Ectodermal cell (in vitro differentiated cells): ENCODE measurements at regions not wholly inside any gene's neighbourhood (a gene's known extent, or its start where the extent isn't known, plus 50 kb on each side); places are given as distances from the start of the nearest gene placed in this dataset.
A peak's percentile ranks its signal among the peaks of the same experiment; 100 is the strongest.

Experiments used
- H3K27ac ChIP-seq: 2 replicates; pipeline ENCODE4 v1.7.0; 2013; ENCODE audit warnings: mild to moderate bottlenecking, low read depth, low read length; ENCODE audit not compliant: insufficient read depth, poor library complexity, severe bottlenecking
- H3K27me3 ChIP-seq: 2 replicates; pipeline ENCODE4 v1.7.0; 2013; ENCODE audit warnings: mild to moderate bottlenecking, low read length; ENCODE audit not compliant: insufficient read depth, control insufficient read depth, poor library complexity, severe bottlenecking
- H3K36me3 ChIP-seq: one replicate; pipeline ENCODE4 v1.7.0; 2013; ENCODE audit warnings: low read length; ENCODE audit not compliant: control insufficient read depth, insufficient read depth
- H3K4me1 ChIP-seq: one replicate; pipeline ENCODE4 v1.7.0; 2013; ENCODE audit warnings: low read length; ENCODE audit not compliant: control insufficient read depth, insufficient read depth
- H3K4me3 ChIP-seq: 2 replicates; pipeline ENCODE4 v1.7.0; 2013; ENCODE audit warnings: low read depth, low read length, control low read depth; ENCODE audit not compliant: insufficient read depth
- H3K9me3 ChIP-seq: 2 replicates; pipeline ENCODE4 v1.7.0; 2013; ENCODE audit warnings: mild to moderate bottlenecking, low read length, moderate library complexity; ENCODE audit not compliant: control insufficient read depth
- WGBS, 2 experiments: methylation state at CpG; one replicate each; pipeline ENCODE4 v1.1.7; 2013; ENCODE audit warnings: missing lambda C conversion rate in 2 of 2; 5-methylcytosine and 5-hydroxymethylcytosine counted together

- H3K9me3 ChIP-seq, result no peaks in the 10 kb centered on the region
- H3K36me3 ChIP-seq, result no peaks in the 10 kb centered on the region
- no peaks in the 10 kb centered on the region for H3K4me1 ChIP-seq
- H3K27ac ChIP-seq, result no peak overlapping the region
- 92 to 93% methylated on average over 2 of the region's 2 CpGs for WGBS, 2 experiments
- no peaks in the 10 kb centered on the region for H3K27me3 ChIP-seq
- H3K4me3 ChIP-seq, result no peak overlapping the region
Observed at GRCh38 chrX:42725196-42725595, 52.8 kb downstream of the PPP1R2C start.

DNA sequence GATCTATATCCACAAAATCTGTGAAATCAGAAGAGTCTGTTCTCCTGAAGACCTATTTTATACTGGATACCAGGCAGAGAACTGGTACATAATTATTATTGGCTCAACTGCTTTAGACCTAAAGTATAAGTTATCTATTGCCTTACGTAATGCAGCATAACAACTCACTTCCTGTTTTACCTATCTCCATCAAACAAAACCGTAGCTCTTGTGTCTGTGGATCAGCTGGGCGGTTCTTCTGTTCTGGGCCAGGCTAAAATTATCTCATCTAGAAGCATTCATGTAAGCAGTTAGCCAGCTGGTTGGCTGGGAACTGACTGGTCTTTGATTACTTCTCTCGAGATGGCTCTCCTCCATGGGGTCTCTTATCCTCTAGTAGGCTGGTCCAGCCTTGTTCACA, 57.8 kb downstream of the PPP1R2C start:
- H3K27ac ChIP-seq, result no peak overlapping the region
- H3K27me3 ChIP-seq, result no peaks in the 10 kb centered on the region
- H3K9me3 ChIP-seq, result no peaks in the 10 kb centered on the region
- WGBS, 2 experiments, result 96 to 98% methylated on average over 4 of the region's 4 CpGs
- no peaks in the 10 kb centered on the region for H3K36me3 ChIP-seq
- no peaks in the 10 kb centered on the region for H3K4me1 ChIP-seq
- H3K4me3 ChIP-seq, result no peak overlapping the region

DNA sequence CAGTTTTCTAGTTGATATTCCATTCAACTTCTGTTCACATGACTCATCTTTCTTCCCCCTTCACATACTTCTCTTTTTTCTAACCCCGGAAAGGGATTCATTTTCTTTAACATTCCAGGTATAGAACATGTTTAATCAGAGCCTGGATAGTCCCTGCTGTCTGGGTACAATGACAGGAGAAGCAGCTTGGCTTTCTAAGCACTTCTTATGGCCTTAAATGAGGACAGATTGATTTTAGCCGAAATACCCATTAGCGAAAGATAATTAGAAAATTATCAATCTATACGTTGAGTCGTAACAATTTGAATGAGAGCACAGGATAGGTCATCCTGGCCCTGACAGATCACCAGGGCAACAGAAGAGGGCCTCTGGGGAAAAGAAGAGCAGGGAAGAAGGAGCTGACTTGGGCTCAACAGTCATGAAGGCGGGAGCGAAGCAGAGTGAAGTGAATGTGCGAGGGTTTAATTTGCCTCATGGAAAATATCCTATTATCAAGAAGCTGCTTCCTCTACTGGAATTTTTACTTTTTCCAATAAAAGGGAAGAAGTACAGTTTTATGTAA, 62.2 kb downstream of the PPP1R2C start:
- Histone ChIP-seq H3K36me3 (no peaks in the 10 kb centered on the region), H3K27ac (no peak overlapping the region), H3K4me1 (no peaks in the 10 kb centered on the region), H3K4me3 (no peak overlapping the region), H3K9me3 (no peaks in the 10 kb centered on the region), H3K27me3 (no peaks in the 10 kb centered on the region)
- WGBS, 2 experiments, result 75 to 78% methylated on average over 5 to 7 of the region's 8 CpGs

- WGBS, 2 experiments, result 51 to 56% methylated on average over 10 to 11 of the region's 11 CpGs
- Histone ChIP-seq H3K36me3 (no peaks in the 10 kb centered on the region), H3K27me3 (no peaks in the 10 kb centered on the region), H3K4me3 (no peak overlapping the region), H3K9me3 (no peaks in the 10 kb centered on the region), H3K27ac (peak overlapping the region; percentile 36), H3K4me1 (no peaks in the 10 kb centered on the region)
Observed at GRCh38 chrX:42714981-42715700, 62.8 kb downstream of the PPP1R2C start.

- Histone ChIP-seq H3K27me3 (no peaks in the 10 kb centered on the region), H3K27ac (no peak overlapping the region), H3K4me1 (no peaks in the 10 kb centered on the region), H3K36me3 (no peaks in the 10 kb centered on the region), H3K4me3 (no peak overlapping the region), H3K9me3 (no peaks in the 10 kb centered on the region)
- WGBS, 2 experiments, result 81 to 100% methylated on average over 1 to 2 of the region's 2 CpGs
Observed at GRCh38 chrX:42710452-42710851, 67.5 kb downstream of the PPP1R2C start.

DNA sequence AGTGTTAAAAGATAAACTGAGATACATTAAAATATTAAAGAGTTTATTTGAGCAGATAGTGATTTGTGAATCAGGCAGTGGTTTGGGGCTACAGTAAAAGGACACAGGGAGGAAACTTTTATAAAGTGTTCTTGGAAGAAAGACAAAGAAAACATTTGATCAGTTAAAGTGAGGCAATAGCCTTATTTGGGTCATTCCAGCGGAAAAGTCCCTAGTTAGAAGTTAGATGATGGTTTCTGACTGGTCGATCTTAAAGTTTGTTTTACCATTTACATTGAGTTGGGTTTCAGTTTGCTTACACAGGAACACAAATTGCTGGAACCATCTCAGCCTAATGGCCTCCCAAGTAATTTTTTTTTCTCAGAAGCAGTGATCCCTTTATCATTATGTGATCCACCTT, 69.7 kb downstream of the PPP1R2C start:
- no peaks in the 10 kb centered on the region for H3K9me3 ChIP-seq
- no peak overlapping the region for H3K27ac ChIP-seq
- 98 to 100% methylated on average over 2 of the region's 2 CpGs for WGBS, 2 experiments
- no peak overlapping the region for H3K4me3 ChIP-seq
- no peaks in the 10 kb centered on the region for H3K36me3 ChIP-seq
- no peaks in the 10 kb centered on the region for H3K4me1 ChIP-seq
- H3K27me3 ChIP-seq, result no peaks in the 10 kb centered on the region

GRCh38 chrX:42707742-42708141, 70.2 kb downstream of the PPP1R2C start:
- no peaks in the 10 kb centered on the region for H3K4me1 ChIP-seq
- H3K27me3 ChIP-seq, result no peaks in the 10 kb centered on the region
- no peak overlapping the region for H3K4me3 ChIP-seq
- H3K27ac ChIP-seq, result no peak overlapping the region
- no peaks in the 10 kb centered on the region for H3K36me3 ChIP-seq
- no peaks in the 10 kb centered on the region for H3K9me3 ChIP-seq

DNA sequence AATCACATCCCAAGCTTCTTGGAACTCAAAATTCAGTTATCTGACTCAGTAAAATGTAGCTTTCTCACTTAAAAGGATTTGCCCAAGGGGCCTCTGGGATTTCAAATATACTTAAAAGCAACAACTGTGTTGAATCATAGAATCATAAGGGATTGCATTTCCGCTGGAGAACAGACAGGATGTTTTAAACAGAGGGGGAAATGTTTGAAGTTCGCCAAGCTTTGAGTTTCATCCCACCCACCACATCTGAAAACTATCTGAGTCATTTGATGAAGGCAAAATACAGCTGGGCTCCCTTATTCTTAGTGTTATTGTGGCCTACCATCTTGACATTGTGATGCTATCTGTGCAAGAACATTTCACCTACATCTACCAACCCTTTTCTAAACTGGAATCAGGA, 73.5 kb downstream of the PPP1R2C start:
- Histone ChIP-seq H3K4me3 (no peak overlapping the region), H3K27me3 (no peaks in the 10 kb centered on the region), H3K9me3 (no peaks in the 10 kb centered on the region), H3K27ac (no peak overlapping the region), H3K36me3 (no peaks in the 10 kb centered on the region), H3K4me1 (no peaks in the 10 kb centered on the region)
- WGBS, 2 experiments, result 100% methylated on average over 1 of the region's 2 CpGs; no CpG with 5 or more reads in 1 of the 2 experiments

GRCh38 chrX:42697544-42697943, 80.4 kb downstream of the PPP1R2C start:
- no peak overlapping the region for H3K27ac ChIP-seq
- 93 to 100% methylated on average over 1 to 3 of the region's 3 CpGs for WGBS, 2 experiments

GRCh38 chrX:42696536-42697124, 81.3 kb downstream of the PPP1R2C start:
- Histone ChIP-seq H3K9me3 (no peaks in the 10 kb centered on the region), H3K4me3 (no peak overlapping the region), H3K36me3 (no peaks in the 10 kb centered on the region), H3K27me3 (no peaks in the 10 kb centered on the region), H3K27ac (no peak overlapping the region), H3K4me1 (no peaks in the 10 kb centered on the region)
- WGBS, 2 experiments, result 93 to 94% methylated on average over 3 of the region's 3 CpGs

More at GRCh38 chrX:42697544-42697943, 80.4 kb downstream of the PPP1R2C start:
- Histone ChIP-seq H3K9me3 (no peaks in the 10 kb centered on the region), H3K27me3 (no peaks in the 10 kb centered on the region), H3K4me3 (no peak overlapping the region), H3K4me1 (no peaks in the 10 kb centered on the region), H3K36me3 (no peaks in the 10 kb centered on the region)
